GM12891 (cell line): ENCODE measurements at regions not wholly inside any gene's neighbourhood (a gene's known extent, or its start where the extent isn't known, plus 50 kb on each side); places are given as distances from the start of the nearest gene placed in this dataset.

ENCODE experiments used
- DNase-seq: peaks from one replicate; pipeline ENCODE4 v3.0.0; 2011; ENCODE audit warnings: low spot score; ENCODE audit not compliant: insufficient read length
- FAIRE-seq: peaks from 2 replicates; lab custom pipeline; 2011; peaks lifted over from hg19 to GRCh38; lab: Jason Lieb, UNC
- PAX5 ChIP-seq: IDR thresholded peaks from 2 replicates; pipeline ENCODE4 v1.6.1; 2011; ENCODE audit warnings: low read length, moderate library complexity, mild to moderate bottlenecking; ENCODE audit not compliant: insufficient read depth, severe bottlenecking
- POLR2A ChIP-seq: IDR thresholded peaks from 2 replicates; pipeline ENCODE4 v1.6.1; 2011; ENCODE audit warnings: low read depth, low read length, control low read depth
- POLR2AphosphoS5 ChIP-seq: IDR thresholded peaks from 2 replicates; pipeline ENCODE4 v1.6.1; 2011; ENCODE audit warnings: low read depth, low read length, control low read depth
- POU2F2 ChIP-seq: IDR thresholded peaks from 2 replicates; pipeline ENCODE4 v1.6.1; 2011; ENCODE audit warnings: low read depth, mild to moderate bottlenecking, control low read depth, low read length, moderate library complexity
- SPI1 ChIP-seq: IDR thresholded peaks from 2 replicates; pipeline ENCODE4 v1.6.1; 2011; ENCODE audit warnings: low read depth, low read length, control low read depth
- TAF1 ChIP-seq: IDR thresholded peaks from 2 replicates; pipeline ENCODE4 v1.6.1; 2011; ENCODE audit warnings: low read depth, low read length, control low read depth

- FAIRE-seq (no peak), DNase-seq (no peak)
- TF ChIP-seq POLR2AphosphoS5 (no peak), PAX5 (no peak), TAF1 (no peak), POLR2A (no peak), POU2F2 (no peak), SPI1 (no peak)
These were observed 610.5 kb downstream of the IRX1 start for GRCh38 chr5:4206127-4206526.

DNA sequence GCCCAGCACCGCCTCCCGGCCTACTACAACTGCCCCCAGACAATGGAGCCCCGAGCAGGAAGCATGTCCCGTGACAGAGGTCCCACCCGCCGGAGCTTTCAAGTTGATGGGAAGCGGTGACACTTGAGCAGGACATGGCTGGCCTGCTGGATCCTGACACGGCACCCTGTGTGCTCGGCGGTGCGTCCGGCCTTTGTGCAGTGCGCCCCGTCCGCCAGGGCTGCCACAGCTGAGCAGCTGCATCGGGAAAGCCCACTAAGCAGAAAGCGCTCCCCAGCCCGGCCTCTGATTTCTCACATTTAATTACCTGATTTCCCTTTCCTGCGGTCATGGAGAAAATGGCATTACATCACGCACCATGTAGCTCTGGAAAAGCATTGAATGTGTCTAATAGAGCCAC lies 611.9 kb downstream of the IRX1 start:
- FAIRE-seq (no peak), DNase-seq (no peak)
- TF ChIP-seq POLR2AphosphoS5 = no peak
- TF ChIP-seq SPI1 = no peak

- DNase-seq (no peak), FAIRE-seq (no peak)
- TF ChIP-seq POU2F2 = no peak
- TF ChIP-seq POLR2AphosphoS5 = no peak
- no peak for TF ChIP-seq SPI1
- TF ChIP-seq POLR2A = no peak
- TF ChIP-seq TAF1 = no peak
- no peak for TF ChIP-seq PAX5
These were observed 612.9 kb downstream of the IRX1 start for GRCh38 chr5:4208537-4208936.

DNA sequence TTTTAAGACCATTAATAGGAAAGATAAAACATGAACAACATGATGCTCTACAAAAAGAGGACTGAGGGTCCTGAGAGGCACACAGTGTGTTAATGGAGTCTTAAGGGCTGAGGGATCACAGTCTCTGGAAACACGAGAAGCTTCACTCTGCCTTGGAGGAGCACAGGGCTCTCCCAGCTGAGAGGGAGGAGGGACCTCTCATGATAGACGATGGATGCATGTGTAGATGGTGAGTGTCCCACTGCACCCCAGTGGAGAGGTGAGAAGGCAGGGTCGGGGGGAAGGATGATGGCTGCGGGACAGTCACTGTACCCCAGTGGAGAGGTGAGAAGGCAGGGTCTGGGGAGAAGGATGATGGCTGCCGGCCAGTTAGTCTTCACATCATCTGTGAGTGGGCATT lies 613.4 kb downstream of the IRX1 start:
- no peak for FAIRE-seq
- TF ChIP-seq TAF1 = no peak
- no peak for TF ChIP-seq PAX5
- no peak for TF ChIP-seq POU2F2
- no peak for TF ChIP-seq SPI1
- TF ChIP-seq POLR2AphosphoS5 = no peak
- no peak for TF ChIP-seq POLR2A
- DNase-seq = no peak

GRCh38 chr5:4212071-4212739 lies 616.6 kb downstream of the IRX1 start:
- no peak for FAIRE-seq
- no peak for TF ChIP-seq SPI1
- no peak for TF ChIP-seq PAX5
- no peak for TF ChIP-seq TAF1
- no peak for TF ChIP-seq POLR2A
- TF ChIP-seq POU2F2 = no peak
- TF ChIP-seq POLR2AphosphoS5 = no peak
- DNase-seq = no peak

- DNase-seq (no peak), FAIRE-seq (no peak)
- TF ChIP-seq SPI1 = no peak
- no peak for TF ChIP-seq POLR2AphosphoS5
- no peak for TF ChIP-seq TAF1
- no peak for TF ChIP-seq PAX5
- TF ChIP-seq POU2F2 = no peak
- no peak for TF ChIP-seq POLR2A
These were observed 617.6 kb downstream of the IRX1 start for GRCh38 chr5:4212981-4213819.

- TF ChIP-seq SPI1 (no peak), POLR2A (no peak), POLR2AphosphoS5 (no peak), PAX5 (no peak), TAF1 (no peak), POU2F2 (no peak)
- DNase-seq (no peak), FAIRE-seq (no peak)
These were observed 619.5 kb downstream of the IRX1 start for GRCh38 chr5:4215143-4215542.

- TF ChIP-seq SPI1 = no peak
- no peak for TF ChIP-seq TAF1
- no peak for TF ChIP-seq PAX5
- TF ChIP-seq POLR2A = no peak
- no peak for TF ChIP-seq POU2F2
- TF ChIP-seq POLR2AphosphoS5 = no peak
- DNase-seq (no peak), FAIRE-seq (no peak)
These were observed 620.5 kb downstream of the IRX1 start for GRCh38 chr5:4216142-4216541.

GRCh38 chr5:4220016-4220415 lies 624.4 kb downstream of the IRX1 start:
- FAIRE-seq (no peak), DNase-seq (no peak)
- no peak for TF ChIP-seq POLR2A
- TF ChIP-seq TAF1 = no peak
- TF ChIP-seq PAX5 = no peak
- no peak for TF ChIP-seq POLR2AphosphoS5
- no peak for TF ChIP-seq POU2F2
- TF ChIP-seq SPI1 = no peak
